Left kidney (tissue), 1 donor: ENCODE measurements at regions not wholly inside any gene's neighbourhood (a gene's known extent, or its start where the extent isn't known, plus 50 kb on each side); places are given as distances from the start of the nearest gene placed in this dataset.

Experiments used
- DNase-seq: peaks from one replicate; pipeline ENCODE4 v3.0.0-alpha.2; 2013

DNA sequence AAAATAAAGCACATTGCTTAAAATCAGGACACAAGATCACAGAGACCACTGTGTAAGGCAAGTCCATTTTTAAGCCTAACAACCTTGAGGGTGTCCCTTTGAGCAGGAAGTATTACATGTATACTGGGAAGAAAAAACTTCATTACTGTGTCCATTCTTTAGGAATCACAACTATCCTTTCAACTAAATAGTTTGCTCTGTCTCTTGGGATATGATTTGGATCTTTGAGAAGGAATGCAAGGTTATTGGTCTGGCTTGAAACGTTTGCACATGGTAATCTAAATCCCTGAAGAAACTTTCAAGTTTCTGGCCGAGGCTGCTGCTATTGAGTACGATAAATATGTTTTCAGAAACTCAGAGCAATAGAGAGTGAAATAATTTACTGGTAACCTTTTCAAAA lies 923.0 kb upstream of the SEMA6A start:
- no peak for DNase-seq

DNA sequence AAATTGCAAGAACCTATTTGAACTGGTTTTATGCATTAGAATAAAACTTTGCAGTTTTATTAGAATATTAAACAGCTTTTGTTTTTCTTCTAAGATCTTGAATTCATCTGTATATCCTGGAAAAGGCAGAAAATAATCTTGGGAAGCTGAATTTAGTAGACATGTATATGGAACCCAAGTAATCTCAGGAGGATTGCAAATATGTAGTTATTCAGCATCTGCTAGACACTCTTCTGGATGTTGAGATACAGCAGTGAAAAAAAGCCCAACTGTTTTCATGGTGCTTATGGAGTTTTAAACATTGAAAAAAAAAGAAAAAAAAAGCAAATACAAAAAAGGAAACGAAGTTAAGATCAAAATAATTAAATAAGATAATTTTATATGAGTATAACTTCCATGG lies 922.2 kb upstream of the SEMA6A start:
- DNase-seq = no peak

DNA sequence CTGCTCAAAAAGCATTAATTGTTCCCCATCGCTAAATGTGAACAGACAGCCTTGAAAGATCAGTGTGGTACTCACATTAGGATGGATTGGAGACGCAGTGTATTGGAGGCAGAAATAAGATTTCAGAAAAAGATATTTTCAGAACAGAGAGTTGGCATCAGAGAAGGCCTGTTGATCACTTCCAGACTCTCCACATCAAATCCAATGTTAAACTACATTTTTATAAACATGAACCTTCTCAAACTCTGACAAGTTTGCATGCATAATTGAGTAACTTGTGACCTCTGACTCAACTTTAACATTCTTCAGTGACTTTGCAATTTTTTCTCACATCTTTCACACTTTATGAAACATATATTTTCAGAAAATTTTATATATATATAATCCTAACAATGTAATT lies 919.6 kb upstream of the SEMA6A start:
- no peak for DNase-seq

DNA sequence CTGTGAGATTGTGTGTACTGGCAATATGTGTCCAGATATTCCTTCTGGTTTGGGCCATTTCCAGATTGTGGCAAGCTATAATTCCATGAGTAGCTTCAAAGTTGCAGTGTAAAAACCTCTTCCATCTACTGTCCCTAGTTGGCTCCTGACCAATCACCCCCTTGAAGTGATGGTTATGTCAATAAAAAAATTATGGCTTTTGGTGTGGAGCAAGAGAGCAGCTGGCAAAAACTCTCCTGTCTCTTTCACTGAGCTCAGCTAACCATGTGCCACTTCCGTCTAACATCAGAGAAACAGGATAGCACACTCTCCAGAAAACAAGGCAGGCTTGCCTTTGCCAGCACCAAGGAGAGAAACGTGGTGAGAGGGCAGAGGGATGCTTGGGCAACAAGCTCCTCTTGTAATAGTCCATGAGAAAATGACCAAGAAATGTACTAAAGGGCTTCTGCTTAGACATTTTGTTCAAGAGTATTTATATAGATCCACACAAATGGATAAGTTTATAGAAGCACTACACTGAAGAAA lies 914.4 kb upstream of the SEMA6A start:
- no peak for DNase-seq

DNA sequence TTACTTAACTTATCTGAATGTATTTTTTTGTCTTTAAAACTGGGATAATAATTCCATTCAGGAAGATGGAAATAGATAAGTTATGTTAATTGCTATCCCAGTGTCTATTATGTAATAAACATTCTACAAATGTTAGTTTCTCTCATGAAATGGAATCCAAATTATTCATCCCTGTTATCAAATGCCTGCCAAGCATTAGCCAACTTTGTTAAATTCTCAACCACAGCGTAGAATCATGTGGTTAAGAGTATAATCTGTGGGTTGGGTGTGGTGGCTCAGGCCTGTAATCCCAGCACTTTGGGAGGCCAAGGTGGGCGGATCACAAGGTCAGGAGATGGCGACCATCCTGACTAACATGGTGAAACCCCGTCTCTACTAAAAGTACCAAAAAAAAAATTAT lies 912.9 kb upstream of the SEMA6A start:
- no peak for DNase-seq

DNA sequence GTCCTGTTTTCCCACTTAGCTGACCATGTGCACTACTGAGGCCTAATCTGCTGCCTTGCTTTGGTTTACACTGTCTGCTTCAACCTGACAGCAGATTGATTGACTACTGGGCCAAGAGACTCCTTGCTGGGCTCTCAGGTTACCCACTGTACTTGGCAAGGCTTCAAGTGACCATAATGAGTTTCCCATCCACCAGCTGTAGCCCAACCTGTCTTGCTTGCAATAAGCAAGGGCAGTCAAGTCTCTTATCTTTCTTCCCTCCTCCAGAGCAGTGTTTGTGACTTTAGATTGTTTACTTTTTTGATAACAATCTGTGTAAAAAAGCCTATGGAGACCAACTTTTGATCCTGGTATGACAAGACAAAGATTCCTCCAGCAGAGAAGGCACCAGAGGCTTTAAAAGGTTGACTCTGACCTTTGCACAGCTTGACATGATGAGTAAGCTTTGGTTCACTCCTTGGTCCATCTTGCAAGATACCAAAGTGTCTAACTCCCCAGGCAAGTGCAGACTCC lies 912.3 kb upstream of the SEMA6A start:
- peak; percentile 27 for DNase-seq

DNA sequence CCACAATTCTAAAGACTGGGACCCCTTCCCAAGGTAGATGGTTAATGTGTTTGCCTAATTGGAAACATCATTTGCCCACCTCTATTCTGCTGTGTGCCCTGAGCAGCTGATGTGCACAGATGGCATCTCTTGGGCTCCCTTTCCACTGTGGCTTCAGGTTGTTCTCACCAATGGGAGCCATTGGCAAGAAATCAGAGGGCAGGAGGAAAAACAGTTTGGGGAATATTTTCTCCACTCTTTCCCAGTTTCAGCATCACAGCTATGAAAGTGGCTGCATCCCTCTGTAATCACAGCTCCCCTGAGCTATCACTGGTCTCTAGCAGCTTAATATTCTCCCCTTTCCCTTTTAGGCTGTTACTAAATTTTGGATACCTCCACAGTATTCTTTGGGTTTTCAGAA lies 911.6 kb upstream of the SEMA6A start:
- no peak for DNase-seq

DNA sequence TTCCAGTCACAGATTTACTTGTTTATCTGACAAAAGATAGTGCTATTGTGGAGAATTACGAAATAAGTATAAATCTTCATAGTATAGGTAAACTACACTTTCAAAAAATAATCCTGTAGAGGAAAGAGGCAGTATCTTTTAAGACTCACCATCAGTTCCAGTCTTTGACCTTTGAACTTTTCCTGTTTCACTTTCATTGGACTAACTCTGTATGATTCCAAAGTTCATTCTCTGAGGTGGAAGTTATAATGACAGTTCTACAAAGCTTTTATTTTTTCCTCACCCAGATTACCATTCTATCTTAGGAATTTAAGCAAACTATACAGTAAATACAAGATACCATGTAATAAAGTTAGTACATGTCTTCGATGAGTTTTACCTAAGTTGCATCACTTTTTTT lies 901.3 kb upstream of the SEMA6A start:
- no peak for DNase-seq

DNA sequence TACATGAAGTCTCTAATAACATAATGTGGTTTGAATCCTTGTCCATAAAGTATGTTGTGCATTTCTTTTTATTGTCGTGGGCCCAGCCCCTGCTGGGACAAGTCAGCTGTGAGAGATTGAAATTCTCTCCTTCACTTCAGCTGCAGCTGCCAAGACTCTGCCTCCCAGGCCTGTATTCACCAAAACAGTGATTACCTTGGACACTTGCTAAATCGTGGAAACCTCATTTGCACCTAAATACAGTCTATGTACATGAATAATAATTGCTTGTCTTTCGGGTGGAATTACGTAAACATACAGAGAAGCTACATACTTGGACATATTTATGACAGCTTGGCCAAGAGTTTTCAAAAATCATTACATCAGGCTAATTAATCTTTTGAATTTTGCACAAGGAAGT lies 898.5 kb upstream of the SEMA6A start:
- DNase-seq = no peak

DNA sequence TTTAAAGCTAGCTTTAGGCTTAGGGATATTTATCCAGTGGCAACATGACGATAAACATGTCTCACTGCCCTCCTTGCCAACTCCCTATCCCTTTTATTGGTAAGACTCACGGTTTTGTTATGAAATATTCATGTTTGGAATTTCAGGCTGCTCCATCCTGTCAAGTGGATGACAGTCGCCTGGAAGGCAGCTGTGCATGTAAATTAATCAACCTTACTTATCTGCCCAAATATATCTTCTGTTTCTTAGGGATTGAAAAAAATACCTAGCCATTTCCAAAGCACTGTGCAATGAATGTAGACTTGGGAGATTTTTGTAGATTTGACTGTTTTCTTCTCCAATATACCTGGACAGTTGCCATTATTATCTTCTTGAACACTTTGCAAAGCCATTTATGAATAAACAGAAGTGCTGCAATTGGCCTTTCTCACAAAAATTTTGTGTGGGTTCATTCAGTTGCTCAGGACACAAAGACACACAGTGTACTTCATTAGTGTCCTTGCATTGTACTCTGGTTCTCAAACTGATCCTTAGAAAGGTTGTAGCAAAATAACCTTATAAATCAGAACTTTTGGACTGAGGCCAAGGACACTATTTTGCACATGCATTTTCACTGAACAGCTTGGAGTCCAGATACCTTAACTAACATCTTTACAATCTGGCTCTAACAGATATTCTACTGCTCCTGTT lies 889.4 kb upstream of the SEMA6A start:
- no peak for DNase-seq

DNA sequence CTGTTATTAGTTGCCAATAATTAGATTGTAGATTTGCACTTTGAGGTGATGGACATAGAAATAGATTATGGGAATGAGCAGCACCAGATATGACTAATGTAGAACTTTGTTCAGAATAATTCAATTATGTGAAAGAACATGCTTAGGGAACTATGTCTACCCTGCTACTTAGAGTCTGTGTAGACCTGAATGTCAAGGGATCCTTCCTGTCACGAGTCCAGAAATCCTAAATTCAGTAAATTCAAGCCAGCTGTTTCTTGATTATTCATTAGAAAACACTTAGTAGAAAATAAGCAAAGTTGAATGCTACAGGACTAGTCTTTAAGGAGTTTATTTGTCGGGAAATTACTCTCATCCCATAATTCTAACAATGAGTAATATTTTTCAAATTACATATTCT lies 887.3 kb upstream of the SEMA6A start:
- no peak for DNase-seq

DNA sequence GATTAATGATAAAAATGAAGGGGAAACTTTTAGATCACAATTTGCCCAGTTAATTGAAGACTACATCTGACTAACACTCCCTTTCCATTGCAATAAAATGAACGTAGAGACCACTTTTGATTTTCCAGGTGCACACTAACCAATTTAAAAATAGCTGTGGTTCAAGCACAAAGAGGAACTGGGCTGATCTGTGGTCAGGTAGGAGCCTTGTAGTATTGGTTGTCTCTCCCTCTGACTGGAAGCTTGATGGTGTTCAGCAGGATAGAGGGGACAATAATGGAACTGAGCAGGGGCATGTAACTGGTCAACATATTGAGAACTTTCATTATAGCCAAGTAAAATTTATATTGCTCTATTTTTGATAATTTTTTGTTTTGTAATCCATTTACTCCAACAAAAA lies 886.8 kb upstream of the SEMA6A start:
- no peak for DNase-seq

DNA sequence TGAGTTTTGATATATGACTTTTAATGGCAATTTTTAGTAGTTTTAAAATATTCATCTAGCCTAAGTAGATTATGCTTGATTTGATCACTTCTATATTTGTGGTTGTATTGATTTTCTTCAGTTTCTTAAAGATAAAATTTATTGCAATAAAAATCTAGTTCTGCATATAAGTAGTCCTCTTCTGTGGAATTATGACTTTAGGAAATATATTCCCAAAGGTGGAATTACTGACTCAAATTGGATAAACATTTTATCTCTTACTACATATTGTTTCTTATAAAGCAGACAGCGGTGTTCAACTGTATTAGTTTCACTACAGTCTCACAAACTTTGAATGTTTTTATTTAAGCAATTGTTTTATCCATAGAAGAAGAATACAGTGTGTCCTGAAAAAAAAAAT lies 883.0 kb upstream of the SEMA6A start:
- DNase-seq = no peak

DNA sequence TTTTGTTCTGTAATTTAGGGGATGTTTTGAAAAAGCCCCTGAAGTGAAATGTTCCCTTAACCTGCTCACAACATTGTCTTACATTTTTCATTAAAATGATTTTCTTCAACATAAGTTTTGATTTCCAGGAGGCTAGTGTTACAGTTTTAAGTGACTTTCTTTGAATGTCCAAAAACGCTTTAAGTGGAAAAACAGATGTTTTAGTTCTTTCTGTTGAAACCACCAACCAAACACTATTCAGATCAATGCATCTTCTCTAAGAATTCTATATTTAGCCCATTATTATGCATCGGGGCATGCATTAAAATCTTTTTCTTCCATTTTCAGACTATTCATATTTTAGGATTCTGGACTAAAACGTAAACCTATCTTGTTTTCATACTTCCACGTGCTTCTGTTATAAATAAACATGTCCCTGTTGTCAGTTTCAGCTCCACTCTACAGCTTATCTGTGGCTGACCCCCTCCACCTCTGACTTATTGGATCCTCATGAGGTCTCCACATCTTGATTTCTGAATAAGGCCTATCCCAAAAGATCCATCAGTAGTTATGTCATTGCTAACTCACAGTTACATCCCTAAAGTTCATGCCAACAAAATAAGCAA lies 882.3 kb upstream of the SEMA6A start:
- DNase-seq = no peak

DNA sequence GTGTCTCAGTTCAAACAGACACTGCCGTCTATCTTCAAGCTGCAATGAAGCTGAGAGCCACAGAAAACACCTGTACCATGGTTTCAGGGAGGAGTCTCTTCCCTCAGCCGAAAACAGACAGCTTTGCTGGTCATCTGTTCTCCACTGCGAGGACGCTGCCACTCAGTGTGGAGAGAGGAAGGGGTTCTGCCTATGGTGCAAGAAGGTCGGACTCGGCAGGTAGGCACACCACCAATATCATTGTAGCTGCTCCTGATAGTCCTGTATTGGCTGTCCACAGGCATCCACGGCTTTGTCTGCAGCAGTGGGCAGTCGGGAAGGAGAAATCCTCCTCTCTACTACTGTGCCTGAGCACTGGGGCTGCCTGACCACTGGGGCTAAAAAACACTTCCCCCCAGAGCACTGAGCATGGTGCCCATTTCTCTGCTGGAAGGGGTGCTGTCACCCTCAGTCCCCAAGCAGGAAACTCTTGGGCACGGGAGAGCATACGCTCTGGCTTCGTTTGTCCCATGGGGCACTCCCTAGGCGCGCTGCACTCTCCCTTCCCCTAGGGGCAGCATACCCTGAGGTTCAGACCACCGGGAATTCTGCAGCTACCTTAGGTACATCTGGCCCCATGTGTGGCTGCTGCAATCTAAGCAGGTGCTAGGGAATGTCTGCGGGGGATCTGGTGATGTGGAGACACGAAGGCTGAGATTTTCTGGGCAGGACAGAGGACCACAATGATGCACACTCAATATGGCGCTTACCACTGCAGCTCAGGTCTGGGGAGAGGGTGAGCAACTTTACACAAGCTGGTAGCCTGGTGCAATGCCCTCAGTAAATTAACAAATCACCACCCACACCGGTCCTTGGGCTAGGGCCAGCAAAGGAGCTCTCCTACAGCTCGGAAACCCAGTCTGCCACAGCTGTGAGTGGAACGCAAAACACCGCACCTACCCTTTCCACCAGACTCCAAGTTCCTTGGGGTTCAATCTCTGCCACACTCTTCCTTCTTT lies 880.9 kb upstream of the SEMA6A start:
- no peak for DNase-seq

DNA sequence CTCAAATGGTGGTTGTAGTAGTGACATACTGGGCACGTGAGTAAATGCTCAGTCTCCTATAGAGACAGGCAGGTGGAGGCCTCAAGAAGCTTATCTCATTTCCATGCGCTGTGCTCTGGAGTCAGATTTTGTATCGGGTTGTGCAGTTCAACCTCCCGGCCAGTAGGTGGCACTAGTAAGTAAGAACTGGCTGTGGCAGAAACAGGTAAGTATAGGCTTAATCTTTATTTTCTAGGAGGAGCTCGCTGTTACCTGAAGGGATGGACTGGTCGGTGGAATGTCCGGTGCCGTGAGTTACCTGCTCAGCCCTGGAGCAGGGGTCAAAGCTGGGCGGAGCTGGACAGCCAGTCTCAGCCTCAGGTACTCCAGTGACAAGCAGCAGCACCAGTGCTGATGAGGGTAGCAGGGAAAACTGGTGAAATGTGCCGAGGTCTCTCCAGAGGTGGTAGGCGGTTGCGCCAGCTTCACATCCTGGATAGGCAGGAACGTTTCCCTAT lies 880.1 kb upstream of the SEMA6A start:
- DNase-seq = peak; percentile 12

DNA sequence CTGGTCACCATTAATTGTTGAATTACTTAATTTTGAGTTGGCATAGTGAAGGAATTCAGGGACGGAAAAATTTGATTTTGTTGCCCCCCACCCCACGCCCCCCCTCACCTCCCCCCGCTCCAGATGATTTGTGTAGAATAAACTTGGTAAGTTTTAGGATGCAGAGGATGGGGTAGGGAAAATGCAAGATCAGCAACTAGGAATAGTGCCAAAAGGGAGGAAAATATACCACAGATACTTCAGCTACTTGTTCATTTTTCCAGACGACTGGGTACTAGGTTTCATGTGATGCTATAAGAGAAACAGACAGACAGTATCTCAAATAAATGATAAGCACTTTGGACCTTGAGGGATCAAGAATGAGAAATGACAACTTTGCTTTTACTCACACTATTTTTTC lies 862.2 kb upstream of the SEMA6A start:
- no peak for DNase-seq

DNA sequence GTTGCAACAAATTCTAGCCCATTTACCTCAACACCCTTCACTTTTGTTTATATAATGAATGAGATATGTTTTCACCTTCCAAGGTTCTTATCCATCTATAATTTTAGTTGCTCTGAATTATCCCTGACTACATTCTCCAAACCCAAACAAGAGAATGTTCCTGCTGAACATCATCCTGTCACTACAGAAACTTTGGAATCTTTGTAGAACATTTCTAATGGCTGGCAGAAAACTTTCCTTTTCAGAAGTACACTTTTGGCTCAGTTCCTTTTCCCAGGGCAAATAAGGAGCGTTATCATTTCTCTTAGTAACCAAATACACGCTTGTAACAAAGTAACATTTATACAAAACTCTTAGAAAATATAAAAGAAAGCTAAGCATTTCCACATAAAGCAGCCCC lies 860.6 kb upstream of the SEMA6A start:
- no peak for DNase-seq

DNA sequence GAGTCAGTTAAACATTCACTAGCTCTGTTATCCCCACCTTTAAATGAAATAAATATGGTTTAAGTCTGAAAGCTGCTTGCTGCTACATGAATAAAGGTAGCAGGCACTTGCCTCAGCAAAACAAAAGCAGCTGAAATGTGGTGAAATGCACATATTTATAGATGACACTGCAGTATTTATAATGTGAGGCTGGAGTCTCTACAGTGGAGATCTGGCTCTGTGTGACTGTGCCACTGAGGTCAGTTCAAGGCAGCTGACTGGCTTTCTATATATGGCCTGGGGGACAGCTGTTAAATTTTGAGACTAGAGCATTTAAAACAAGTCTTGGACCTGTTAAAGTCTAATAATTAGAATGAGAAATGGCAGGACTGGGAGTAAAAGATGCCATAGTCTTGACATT lies 859.6 kb upstream of the SEMA6A start:
- DNase-seq = no peak

DNA sequence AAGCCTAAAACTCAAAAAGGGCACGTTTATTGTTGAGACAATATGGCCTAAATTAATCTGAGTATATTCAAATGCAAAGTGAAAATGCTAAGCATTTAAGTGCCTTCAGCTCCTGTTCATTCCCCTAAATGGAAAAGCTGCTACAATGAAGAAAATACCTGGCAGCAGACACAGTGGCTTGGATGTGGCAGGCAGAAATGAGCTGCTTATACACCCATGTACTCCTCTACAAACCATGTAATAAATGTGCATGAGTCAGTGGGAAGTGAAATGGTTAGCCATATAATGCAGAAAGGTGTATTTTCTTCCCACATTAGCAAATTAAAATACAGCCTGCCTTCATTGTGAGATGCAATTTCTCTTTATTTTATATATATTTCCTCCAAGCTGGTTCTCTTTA lies 859.2 kb upstream of the SEMA6A start:
- DNase-seq = no peak

DNA sequence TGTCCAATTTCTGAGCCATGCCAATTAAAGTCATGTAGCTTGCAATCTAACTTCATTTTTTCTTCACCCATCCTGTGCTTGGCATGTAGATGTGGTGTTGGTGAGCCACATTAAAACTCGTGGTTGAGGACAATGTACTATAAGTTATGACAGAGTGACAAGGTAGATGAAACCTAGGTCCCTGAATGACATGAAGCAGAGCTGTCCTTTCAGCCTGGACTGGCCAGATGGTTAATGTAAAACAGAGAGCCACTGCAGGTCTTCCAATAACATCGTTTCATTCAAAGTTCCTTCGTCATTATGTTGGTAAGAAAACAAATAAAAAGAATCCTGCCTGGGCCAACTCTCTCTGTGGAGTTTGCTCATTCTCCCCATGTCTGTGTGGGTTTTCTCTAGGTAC lies 856.5 kb upstream of the SEMA6A start:
- DNase-seq = no peak

DNA sequence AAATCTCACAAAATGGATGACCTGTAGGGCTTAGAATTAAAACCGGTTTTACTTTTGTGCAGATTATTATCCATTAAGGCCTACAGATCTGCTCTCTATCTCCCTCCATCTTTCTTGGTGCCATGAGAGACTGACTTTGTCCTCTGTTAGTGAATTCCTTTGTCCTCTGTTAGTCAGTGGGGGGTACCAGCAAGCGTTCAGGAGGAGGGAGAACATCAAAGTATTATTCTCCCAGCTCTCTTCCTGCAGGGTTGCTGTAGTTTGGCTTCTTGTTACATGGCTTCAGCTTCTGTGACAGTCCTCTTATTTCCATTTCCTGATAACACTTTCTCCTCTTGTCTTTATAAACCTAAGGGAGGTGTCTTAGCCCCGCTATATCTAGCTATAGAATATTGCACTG lies 850.5 kb upstream of the SEMA6A start:
- DNase-seq = no peak

DNA sequence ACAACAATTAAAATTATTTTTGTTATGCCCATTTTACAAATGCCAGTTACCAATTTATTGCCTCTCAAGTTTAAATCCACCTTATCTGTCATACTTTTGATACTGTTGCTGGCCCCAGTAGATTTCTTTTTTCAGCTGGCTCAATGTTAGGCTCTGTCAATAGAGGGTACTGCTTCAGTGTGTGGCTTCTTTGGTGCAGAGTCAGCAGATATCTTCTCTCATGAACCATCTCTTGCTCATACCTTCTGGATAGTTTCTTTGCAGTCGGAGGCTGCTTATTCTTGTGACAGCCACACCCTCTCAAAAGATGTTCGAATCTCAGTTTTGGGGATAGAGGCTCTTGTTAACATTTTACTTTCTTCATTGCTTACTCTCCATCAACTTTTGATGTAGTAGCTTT lies 849.9 kb upstream of the SEMA6A start:
- no peak for DNase-seq
